ENCODE measurements at regions not wholly inside any gene's neighbourhood (a gene's known extent, or its start where the extent isn't known, plus 50 kb on each side); places are given as distances from the start of the nearest gene placed in this dataset.

DNA sequence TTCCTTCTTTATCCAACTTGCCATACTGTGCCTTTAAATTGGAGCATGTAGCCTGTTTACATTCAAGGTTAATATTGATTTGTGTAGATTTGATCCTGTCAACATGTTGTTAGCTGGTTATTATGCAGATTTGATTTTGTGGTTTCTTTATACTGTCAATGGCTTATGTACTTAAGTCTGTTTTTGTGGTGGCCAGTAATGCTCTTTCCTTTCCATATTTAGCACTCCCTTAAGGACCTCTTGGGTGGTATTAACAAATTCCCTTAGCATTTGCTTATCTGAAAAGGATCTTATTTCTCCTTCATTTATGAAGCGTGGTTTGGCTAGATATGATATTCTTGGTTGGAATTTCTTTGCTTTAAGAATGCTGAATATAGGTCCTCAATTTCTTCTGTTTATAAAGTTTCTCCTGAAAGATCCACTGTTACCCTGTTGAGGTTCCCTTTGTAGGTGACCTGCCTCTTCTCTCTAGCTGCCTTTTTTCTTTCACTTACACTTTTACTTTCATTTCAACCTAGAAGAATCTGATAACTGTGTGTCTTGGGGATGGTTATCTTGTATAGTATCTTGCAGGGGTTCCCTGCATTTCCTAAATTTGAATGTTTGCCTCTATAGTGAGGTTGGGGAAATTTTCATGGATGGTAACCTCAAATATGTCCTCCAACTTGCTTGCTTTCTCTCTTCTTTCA is 86.9 kb upstream of the NEGR1 start:
- no peak overlapping the region for H3K4me3 Mint-ChIP-seq
- no peaks in the 10 kb centered on the region for H3K36me3 Mint-ChIP-seq (ENCODE audit: low read depth)
- Histone ChIP-seq H3K27ac (ENCODE audit: low read depth, low read length) (no peak overlapping the region), H3K9me3 (ENCODE audit: control insufficient read depth, low read length) (no peaks in the 10 kb centered on the region), H3K4me3 (ENCODE audit: low read length) (no peak overlapping the region), H3K27me3 (ENCODE audit: control insufficient read depth, insufficient read depth, low read length, poor library complexity, severe bottlenecking) (no peaks in the 10 kb centered on the region), H3K9ac (ENCODE audit: extremely low read depth, low read length, poor library complexity, severe bottlenecking) (no peak overlapping the region), H3K4me1 (ENCODE audit: control insufficient read depth, insufficient read depth, low read length) (no peaks in the 10 kb centered on the region), H3K36me3 (ENCODE audit: control insufficient read depth, insufficient read depth, low read length) (no peaks in the 10 kb centered on the region)
- no peak overlapping the region for H3K27ac Mint-ChIP-seq
- WGBS, 2 experiments (ENCODE audit: insufficient coverage in 1 of 2, insufficient read length in 1 of 2), result 85% methylated on average over 1 of the region's 1 CpG; no CpG with 5 or more reads in 1 of the 2 experiments
- peaks cover 16% of the 10 kb centered on the region for H3K4me1 Mint-ChIP-seq
- TF ChIP-seq, protein P1, sequence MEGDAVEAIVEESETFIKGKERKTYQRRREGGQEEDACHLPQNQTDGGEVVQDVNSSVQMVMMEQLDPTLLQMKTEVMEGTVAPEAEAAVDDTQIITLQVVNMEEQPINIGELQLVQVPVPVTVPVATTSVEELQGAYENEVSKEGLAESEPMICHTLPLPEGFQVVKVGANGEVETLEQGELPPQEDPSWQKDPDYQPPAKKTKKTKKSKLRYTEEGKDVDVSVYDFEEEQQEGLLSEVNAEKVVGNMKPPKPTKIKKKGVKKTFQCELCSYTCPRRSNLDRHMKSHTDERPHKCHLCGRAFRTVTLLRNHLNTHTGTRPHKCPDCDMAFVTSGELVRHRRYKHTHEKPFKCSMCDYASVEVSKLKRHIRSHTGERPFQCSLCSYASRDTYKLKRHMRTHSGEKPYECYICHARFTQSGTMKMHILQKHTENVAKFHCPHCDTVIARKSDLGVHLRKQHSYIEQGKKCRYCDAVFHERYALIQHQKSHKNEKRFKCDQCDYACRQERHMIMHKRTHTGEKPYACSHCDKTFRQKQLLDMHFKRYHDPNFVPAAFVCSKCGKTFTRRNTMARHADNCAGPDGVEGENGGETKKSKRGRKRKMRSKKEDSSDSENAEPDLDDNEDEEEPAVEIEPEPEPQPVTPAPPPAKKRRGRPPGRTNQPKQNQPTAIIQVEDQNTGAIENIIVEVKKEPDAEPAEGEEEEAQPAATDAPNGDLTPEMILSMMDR (conservative IDR thresholded peaks at IDR 0.05), result no peak
- DNase-seq, result no peak
- H3K27me3 Mint-ChIP-seq (ENCODE audit: insufficient read depth), result no peaks in the 10 kb centered on the region
- H3K9me3 Mint-ChIP-seq, result no peaks in the 10 kb centered on the region

DNA sequence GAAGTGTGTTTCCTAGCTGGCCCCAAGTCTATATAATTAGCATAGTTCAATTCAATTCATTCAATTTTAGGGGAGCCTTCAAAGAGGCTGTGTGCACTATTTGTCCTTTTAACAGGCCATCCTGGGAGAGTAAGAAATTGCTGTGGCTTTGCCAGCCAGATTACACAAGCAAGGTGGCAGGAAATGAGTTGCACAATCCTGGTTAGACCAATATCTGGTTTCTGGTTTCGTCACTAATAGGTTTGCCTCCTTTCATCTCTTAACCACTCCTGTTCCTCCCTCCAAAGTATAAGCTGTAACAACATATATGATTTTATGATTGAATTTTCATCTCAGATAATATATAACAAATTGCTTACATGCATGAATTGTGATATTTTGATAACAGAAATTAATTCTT is 84.1 kb upstream of the NEGR1 start:
- Mint-ChIP-seq H3K27ac (no peak overlapping the region), H3K4me3 (no peak overlapping the region), H3K4me1 (peaks cover 13% of the 10 kb centered on the region), H3K36me3 (ENCODE audit: low read depth) (no peaks in the 10 kb centered on the region), H3K27me3 (ENCODE audit: insufficient read depth) (no peaks in the 10 kb centered on the region), H3K9me3 (no peaks in the 10 kb centered on the region)
- no peaks in the 10 kb centered on the region for H3K4me1 ChIP-seq (ENCODE audit: control insufficient read depth, insufficient read depth, low read length)
- 94% methylated on average over 1 of the region's 1 CpG; no CpG with 5 or more reads in 1 of the 2 experiments for WGBS, 2 experiments (ENCODE audit: insufficient coverage in 1 of 2, insufficient read length in 1 of 2)
- TF ChIP-seq, protein P1 (conservative IDR thresholded peaks at IDR 0.05), result no peak
- no peak overlapping the region for H3K9ac ChIP-seq (ENCODE audit: extremely low read depth, low read length, poor library complexity, severe bottlenecking)
- no peak overlapping the region for H3K4me3 ChIP-seq (ENCODE audit: low read length)
- H3K9me3 ChIP-seq (ENCODE audit: control insufficient read depth, low read length), result no peaks in the 10 kb centered on the region
- DNase-seq, result no peak
- no peaks in the 10 kb centered on the region for H3K27me3 ChIP-seq (ENCODE audit: control insufficient read depth, insufficient read depth, low read length, poor library complexity, severe bottlenecking)
- H3K27ac ChIP-seq (ENCODE audit: low read depth, low read length), result no peak overlapping the region
- H3K36me3 ChIP-seq (ENCODE audit: control insufficient read depth, insufficient read depth, low read length), result no peaks in the 10 kb centered on the region

DNA sequence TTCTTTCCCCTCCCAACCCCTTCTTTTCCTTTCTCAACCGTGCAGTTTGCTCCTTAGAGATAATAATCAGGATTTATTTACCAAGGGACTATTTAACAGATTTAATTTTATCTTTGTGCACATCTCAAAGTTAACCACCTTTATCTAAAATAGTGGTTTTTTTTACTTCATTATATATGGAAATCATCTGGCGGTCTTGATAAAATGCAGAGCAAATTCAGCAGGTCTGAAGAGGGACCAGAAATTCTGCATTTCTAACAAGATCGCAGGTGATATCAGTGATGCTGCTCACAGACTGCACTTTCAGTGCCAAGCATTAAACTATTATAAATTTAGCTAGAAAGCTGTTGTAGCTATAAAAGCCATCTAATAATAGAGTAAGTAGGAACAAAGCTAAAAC is 83.4 kb upstream of the NEGR1 start:
- Mint-ChIP-seq H3K9me3 (no peaks in the 10 kb centered on the region), H3K27me3 (ENCODE audit: insufficient read depth) (no peaks in the 10 kb centered on the region), H3K36me3 (ENCODE audit: low read depth) (no peaks in the 10 kb centered on the region), H3K4me1 (peaks cover 9% of the 10 kb centered on the region), H3K27ac (no peak overlapping the region), H3K4me3 (no peak overlapping the region)
- 84 to 100% methylated on average over 2 to 3 of the region's 3 CpGs for WGBS, 2 experiments (ENCODE audit: insufficient coverage in 1 of 2, insufficient read length in 1 of 2)
- Histone ChIP-seq H3K4me1 (ENCODE audit: control insufficient read depth, insufficient read depth, low read length) (no peaks in the 10 kb centered on the region), H3K4me3 (ENCODE audit: low read length) (no peak overlapping the region), H3K9me3 (ENCODE audit: control insufficient read depth, low read length) (no peaks in the 10 kb centered on the region), H3K27me3 (ENCODE audit: control insufficient read depth, insufficient read depth, low read length, poor library complexity, severe bottlenecking) (no peaks in the 10 kb centered on the region), H3K9ac (ENCODE audit: extremely low read depth, low read length, poor library complexity, severe bottlenecking) (no peak overlapping the region), H3K36me3 (ENCODE audit: control insufficient read depth, insufficient read depth, low read length) (no peaks in the 10 kb centered on the region), H3K27ac (ENCODE audit: low read depth, low read length) (no peak overlapping the region)
- TF ChIP-seq, protein P1 (conservative IDR thresholded peaks at IDR 0.05), result no peak
- DNase-seq, result no peak

Measured in endodermal cell (in vitro differentiated cells).